Activated naive CD8-positive, alpha-beta T cell treated with anti-CD3 and anti-CD28 coated beads, Interleukin-2, amount 10 ng/mL, durations not matched to agents 7 days and 5 days (primary cell): ENCODE measurements at regions not wholly inside any gene's neighbourhood (a gene's known extent, or its start where the extent isn't known, plus 50 kb on each side); places are given as distances from the start of the nearest gene placed in this dataset.
"Not testable (repeated sequence)": the region's sequence is repeated elsewhere in the genome, so short reads cannot be mapped to it uniquely, and the experiment has no call there.

ENCODE experiments used
- ATAC-seq: fragments of 150-1000 bp; cut with Tn5 transposase; one replicate; pipeline ENCODE4 v1.10.0; 2021; ENCODE audit warnings: low read depth, moderate library complexity
- POLR2A ChIA-PET: fragments of 350-600 bp; sonication (Branson Sonifier 250); formaldehyde crosslinking; loops from one replicate; lab custom pipeline; 2021; ENCODE audit warnings: antibody characterized with exemption; lab: Charles Lee
- DNase-seq: peaks from one replicate; pipeline ENCODE4 v3.0.0; 2021
- H3K27ac Mint-ChIP-seq: one replicate; pipeline ENCODE4 v1.8.0; 2022; ENCODE audit warnings: mild to moderate bottlenecking, mixed read lengths
- H3K27me3 Mint-ChIP-seq: one replicate; pipeline ENCODE4 v1.8.0; 2022; ENCODE audit warnings: mild to moderate bottlenecking, moderate library complexity, mixed read lengths
- H3K36me3 Mint-ChIP-seq: one replicate; pipeline ENCODE4 v1.8.0; 2021; ENCODE audit warnings: mild to moderate bottlenecking, mixed read lengths
- H3K4me1 Mint-ChIP-seq: one replicate; pipeline ENCODE4 v1.8.0; 2021; ENCODE audit warnings: mixed read lengths
- H3K4me3 Mint-ChIP-seq: one replicate; pipeline ENCODE4 v1.8.0; 2022; ENCODE audit warnings: mild to moderate bottlenecking, moderate library complexity, mixed read lengths
- H3K9me3 Mint-ChIP-seq: one replicate; pipeline ENCODE4 v1.8.0; 2021; ENCODE audit warnings: mixed read lengths

GRCh38 chr4:128758314-128758922 lies 51.1 kb upstream of the JADE1 start:
- H3K27ac Mint-ChIP-seq, result no peak overlapping the region
- peaks cover 2% of the 10 kb centered on the region for H3K27me3 Mint-ChIP-seq
- no peak overlapping the region for H3K4me3 Mint-ChIP-seq
- no peaks in the 10 kb centered on the region for H3K9me3 Mint-ChIP-seq
- ATAC-seq, result no peak
- no peaks in the 10 kb centered on the region for H3K36me3 Mint-ChIP-seq
- POLR2A ChIA-PET, result no interaction called here
- no peak for DNase-seq
- H3K4me1 Mint-ChIP-seq, result no peaks in the 10 kb centered on the region

- H3K27ac Mint-ChIP-seq, result no peak overlapping the region
- peaks cover 2% of the 10 kb centered on the region for H3K27me3 Mint-ChIP-seq
- no peaks in the 10 kb centered on the region for H3K9me3 Mint-ChIP-seq
- POLR2A ChIA-PET, result no interaction called here
- no peaks in the 10 kb centered on the region for H3K36me3 Mint-ChIP-seq
- no peaks in the 10 kb centered on the region for H3K4me1 Mint-ChIP-seq
- ATAC-seq (no peak), DNase-seq (no peak)
- H3K4me3 Mint-ChIP-seq, result no peak overlapping the region
Measured at GRCh38 chr4:128757712-128758111, 51.8 kb upstream of the JADE1 start.

GRCh38 chr4:128751354-128751753 lies 58.1 kb upstream of the JADE1 start:
- H3K4me1 Mint-ChIP-seq, result peaks cover 2% of the 10 kb centered on the region
- H3K9me3 Mint-ChIP-seq, result no peaks in the 10 kb centered on the region
- DNase-seq (no peak), ATAC-seq (no peak)
- H3K4me3 Mint-ChIP-seq, result no peak overlapping the region
- no peaks in the 10 kb centered on the region for H3K27me3 Mint-ChIP-seq
- H3K36me3 Mint-ChIP-seq, result no peaks in the 10 kb centered on the region
- POLR2A ChIA-PET, result no interaction called here
- H3K27ac Mint-ChIP-seq, result no peak overlapping the region

GRCh38 chr4:128741748-128742147 lies 67.8 kb upstream of the JADE1 start:
- POLR2A ChIA-PET, DNase-seq, H3K27ac Mint-ChIP-seq, H3K27me3 Mint-ChIP-seq, H3K36me3 Mint-ChIP-seq, H3K4me3 Mint-ChIP-seq, ATAC-seq, H3K9me3 Mint-ChIP-seq, H3K4me1 Mint-ChIP-seq: not testable (repeated sequence)

- Mint-ChIP-seq H3K27ac (no peak overlapping the region), H3K9me3 (no peaks in the 10 kb centered on the region), H3K27me3 (no peaks in the 10 kb centered on the region), H3K36me3 (no peaks in the 10 kb centered on the region), H3K4me1 (no peaks in the 10 kb centered on the region), H3K4me3 (no peak overlapping the region)
- ATAC-seq (no peak), DNase-seq (no peak)
- POLR2A ChIA-PET, result no interaction called here
Measured at GRCh38 chr4:128737098-128737513, 72.4 kb upstream of the JADE1 start.

- ATAC-seq (no peak), DNase-seq (no peak)
- no peak overlapping the region for H3K4me3 Mint-ChIP-seq
- no peaks in the 10 kb centered on the region for H3K36me3 Mint-ChIP-seq
- POLR2A ChIA-PET, result no interaction called here
- H3K27ac Mint-ChIP-seq, result no peak overlapping the region
- no peaks in the 10 kb centered on the region for H3K4me1 Mint-ChIP-seq
- no peaks in the 10 kb centered on the region for H3K9me3 Mint-ChIP-seq
- no peaks in the 10 kb centered on the region for H3K27me3 Mint-ChIP-seq
Measured at GRCh38 chr4:128735714-128736113, 73.8 kb upstream of the JADE1 start.

- ATAC-seq, result no peak
- Mint-ChIP-seq H3K27me3 (peaks cover 6% of the 10 kb centered on the region), H3K36me3 (no peaks in the 10 kb centered on the region), H3K9me3 (no peaks in the 10 kb centered on the region), H3K4me1 (no peaks in the 10 kb centered on the region), H3K27ac (no peak overlapping the region), H3K4me3 (no peak overlapping the region)
- POLR2A ChIA-PET, result no interaction called here
- DNase-seq, result no peak
Measured at GRCh38 chr4:128728190-128728589, 81.3 kb upstream of the JADE1 start.

GRCh38 chr4:128727658-128728057 lies 81.8 kb upstream of the JADE1 start:
- POLR2A ChIA-PET, result no interaction called here
- ATAC-seq (no peak), DNase-seq (no peak)
- Mint-ChIP-seq H3K27me3 (peaks cover 6% of the 10 kb centered on the region), H3K27ac (no peak overlapping the region), H3K4me1 (no peaks in the 10 kb centered on the region), H3K4me3 (no peak overlapping the region), H3K36me3 (no peaks in the 10 kb centered on the region), H3K9me3 (no peaks in the 10 kb centered on the region)

GRCh38 chr4:128725405-128726055 lies 84.0 kb upstream of the JADE1 start:
- no peak for ATAC-seq
- no peaks in the 10 kb centered on the region for H3K36me3 Mint-ChIP-seq
- POLR2A ChIA-PET, result interaction anchor here (0.7 kb wide), 3 partner anchors 30 to 102 kb away, joined by 3 to 5 read pairs (median 4); no protein-coding TSS in a partner anchor

GRCh38 chr4:128722911-128723310 lies 86.6 kb upstream of the JADE1 start:
- Mint-ChIP-seq H3K4me3 (no peak overlapping the region), H3K36me3 (no peaks in the 10 kb centered on the region), H3K27ac (no peak overlapping the region), H3K27me3 (peaks cover 11% of the 10 kb centered on the region), H3K9me3 (no peaks in the 10 kb centered on the region), H3K4me1 (no peaks in the 10 kb centered on the region)
- POLR2A ChIA-PET, result no interaction called here
- ATAC-seq (no peak), DNase-seq (no peak)

More at GRCh38 chr4:128725405-128726055, 84.0 kb upstream of the JADE1 start:
- H3K4me1 Mint-ChIP-seq, result no peaks in the 10 kb centered on the region
- no peaks in the 10 kb centered on the region for H3K9me3 Mint-ChIP-seq
- no peak overlapping the region for H3K4me3 Mint-ChIP-seq
- no peak overlapping the region for H3K27ac Mint-ChIP-seq
- no peak for DNase-seq
- peaks cover 6% of the 10 kb centered on the region for H3K27me3 Mint-ChIP-seq

- no peak for DNase-seq
- no peaks in the 10 kb centered on the region for H3K9me3 Mint-ChIP-seq
- POLR2A ChIA-PET, result no interaction called here
- no peaks in the 10 kb centered on the region for H3K36me3 Mint-ChIP-seq
- ATAC-seq, result no peak
- H3K4me3 Mint-ChIP-seq, result no peak overlapping the region
- H3K27ac Mint-ChIP-seq, result no peak overlapping the region
- H3K27me3 Mint-ChIP-seq, result peaks cover 6% of the 10 kb centered on the region
- H3K4me1 Mint-ChIP-seq, result no peaks in the 10 kb centered on the region
Measured at GRCh38 chr4:128721896-128722295, 87.6 kb upstream of the JADE1 start.

GRCh38 chr4:128720270-128720669 lies 89.2 kb upstream of the JADE1 start:
- Mint-ChIP-seq H3K36me3 (no peaks in the 10 kb centered on the region), H3K4me3 (no peak overlapping the region), H3K9me3 (no peaks in the 10 kb centered on the region), H3K27ac (no peak overlapping the region), H3K4me1 (no peaks in the 10 kb centered on the region), H3K27me3 (peaks cover 6% of the 10 kb centered on the region)
- ATAC-seq, result no peak
- no peak for DNase-seq
- POLR2A ChIA-PET, result no interaction called here

GRCh38 chr4:128718768-128719167 lies 90.7 kb upstream of the JADE1 start:
- DNase-seq, result no peak
- H3K9me3 Mint-ChIP-seq, result no peaks in the 10 kb centered on the region
- H3K36me3 Mint-ChIP-seq, result peaks cover 1% of the 10 kb centered on the region
- no peak for ATAC-seq
- no peak overlapping the region for H3K4me3 Mint-ChIP-seq
- peaks cover 6% of the 10 kb centered on the region for H3K27me3 Mint-ChIP-seq
- H3K4me1 Mint-ChIP-seq, result no peaks in the 10 kb centered on the region
- POLR2A ChIA-PET, result no interaction called here
- H3K27ac Mint-ChIP-seq, result no peak overlapping the region

GRCh38 chr4:128716338-128716737 lies 93.2 kb upstream of the JADE1 start:
- ATAC-seq, result no peak
- peaks cover 6% of the 10 kb centered on the region for H3K27me3 Mint-ChIP-seq
- no peak for DNase-seq
- no peaks in the 10 kb centered on the region for H3K9me3 Mint-ChIP-seq
- H3K4me1 Mint-ChIP-seq, result no peaks in the 10 kb centered on the region
- no peak overlapping the region for H3K4me3 Mint-ChIP-seq
- peaks cover 1% of the 10 kb centered on the region for H3K36me3 Mint-ChIP-seq
- no peak overlapping the region for H3K27ac Mint-ChIP-seq
- POLR2A ChIA-PET, result no interaction called here
